Hepatocyte (in vitro differentiated cells): ENCODE measurements at regions not wholly inside any gene's neighbourhood (a gene's known extent, or its start where the extent isn't known, plus 50 kb on each side); places are given as distances from the start of the nearest gene placed in this dataset.

ENCODE experiments used
- CTCF ChIP-seq: fragments of 200-600 bp; sonication (generic); IDR thresholded peaks from 2 replicates; pipeline ENCODE4 v1.5.1; 2016; ENCODE audit warnings: antibody characterized with exemption, mild to moderate bottlenecking; ENCODE audit not compliant: poor library complexity
- EZH2 ChIP-seq: fragments of 200-600 bp; sonication (generic); IDR thresholded peaks from 2 replicates; pipeline ENCODE4 v1.6.1; 2016; ENCODE audit warnings: antibody characterized with exemption, mild to moderate bottlenecking, borderline replicate concordance
- EZH2phosphoT487 ChIP-seq: fragments of 200-600 bp; sonication (generic); IDR thresholded peaks from one replicate; pipeline ENCODE4 v1.6.1; 2018; ENCODE audit warnings: antibody characterized with exemption, mild to moderate bottlenecking, low read depth, moderate library complexity; ENCODE audit not compliant: unreplicated experiment, severe bottlenecking

GRCh38 chr4:27414887-27415731, 554.5 kb downstream of the STIM2 start:
- TF ChIP-seq CTCF (no peak), EZH2 (no peak), EZH2phosphoT487 (no peak)
